HEK293 (cell line): ENCODE measurements at regions not wholly inside any gene's neighbourhood (a gene's known extent, or its start where the extent isn't known, plus 50 kb on each side); places are given as distances from the start of the nearest gene placed in this dataset.
A peak's percentile ranks its signal among the peaks of the same experiment; 100 is the strongest.

Experiments used
- BCL11A ChIP-seq: fragments of 450-650 bp; formaldehyde crosslinking; IDR thresholded peaks from 2 replicates; pipeline ENCODE4 v1.5.1; 2016; ENCODE audit warnings: low read depth, missing biosample characterization, missing genetic modification characterization
- EGR2 ChIP-seq: fragments of 450-650 bp; formaldehyde crosslinking; IDR thresholded peaks from 2 replicates; pipeline ENCODE4 v1.5.1; 2016; ENCODE audit warnings: low read depth, missing biosample characterization, missing genetic modification characterization
- FEZF1 ChIP-seq: fragments of 450-650 bp; formaldehyde crosslinking; IDR thresholded peaks from 2 replicates; pipeline ENCODE4 v1.5.1; 2016; ENCODE audit warnings: missing biosample characterization, missing genetic modification characterization
- GLI2 ChIP-seq: fragments of 450-650 bp; formaldehyde crosslinking; IDR thresholded peaks from 2 replicates; pipeline ENCODE4; 2017; ENCODE audit warnings: missing biosample characterization, missing genetic modification characterization, low read depth, borderline replicate concordance
- HOXA7 ChIP-seq: sonication (generic); formaldehyde crosslinking; IDR thresholded peaks from 2 replicates; pipeline ENCODE4 v1.8.1; 2022; ENCODE audit warnings: missing genetic modification reagents, borderline replicate concordance
- KLF10 ChIP-seq: fragments of 450-650 bp; IDR thresholded peaks from 2 replicates; pipeline ENCODE4 v1.5.1; 2018; ENCODE audit warnings: missing biosample characterization, mild to moderate bottlenecking, missing genetic modification characterization
- KLF8 ChIP-seq: fragments of 450-650 bp; formaldehyde crosslinking; IDR thresholded peaks from 2 replicates; pipeline ENCODE4 v1.5.1; 2016; ENCODE audit warnings: missing biosample characterization, missing genetic modification characterization
- OVOL3 ChIP-seq: fragments of 450-650 bp; formaldehyde crosslinking; IDR thresholded peaks from 2 replicates; pipeline ENCODE4 v1.5.1; 2016; ENCODE audit warnings: missing biosample characterization, missing genetic modification characterization
- SALL2 ChIP-seq: fragments of 450-650 bp; formaldehyde crosslinking; IDR thresholded peaks from 2 replicates; pipeline ENCODE4 v1.5.0; 2017; ENCODE audit warnings: missing biosample characterization, mild to moderate bottlenecking, missing genetic modification characterization, borderline replicate concordance
- TCF7L2 ChIP-seq: IDR thresholded peaks from 2 replicates; pipeline ENCODE4 v1.6.1; 2011; ENCODE audit warnings: low read depth, mild to moderate bottlenecking, inconsistent platforms, low read length, moderate library complexity, borderline replicate concordance
- YY1 ChIP-seq: fragments of 450-650 bp; formaldehyde crosslinking; IDR thresholded peaks from 2 replicates; pipeline ENCODE4 v1.5.1; 2018; ENCODE audit warnings: missing biosample characterization, missing genetic modification characterization
- ZBTB48 ChIP-seq: fragments of 450-650 bp; formaldehyde crosslinking; IDR thresholded peaks from 2 replicates; pipeline ENCODE4 v1.5.1; 2016; ENCODE audit warnings: missing biosample characterization, missing genetic modification characterization
- ZBTB7A ChIP-seq: fragments of 450-650 bp; formaldehyde crosslinking; IDR thresholded peaks from 2 replicates; pipeline ENCODE4 v1.5.1; 2016; ENCODE audit warnings: low read depth, missing biosample characterization, missing genetic modification characterization
- ZFP3 ChIP-seq: fragments of 450-650 bp; formaldehyde crosslinking; IDR thresholded peaks from 2 replicates; pipeline ENCODE4 v1.5.1; 2016; ENCODE audit warnings: low read depth, missing biosample characterization, missing genetic modification characterization
- ZIC2 ChIP-seq: fragments of 450-650 bp; formaldehyde crosslinking; IDR thresholded peaks from 2 replicates; pipeline ENCODE4 v1.5.1; 2016; ENCODE audit warnings: missing biosample characterization, missing genetic modification characterization
- ZNF112 ChIP-seq: fragments of 450-650 bp; formaldehyde crosslinking; IDR thresholded peaks from 2 replicates; pipeline ENCODE4 v1.5.0; 2017; ENCODE audit warnings: missing biosample characterization, missing genetic modification characterization
- ZNF133 ChIP-seq: fragments of 450-650 bp; formaldehyde crosslinking; IDR thresholded peaks from 2 replicates; pipeline ENCODE4 v1.5.1; 2016; ENCODE audit warnings: missing biosample characterization, missing genetic modification characterization
- ZNF146 ChIP-seq: fragments of 450-650 bp; formaldehyde crosslinking; IDR thresholded peaks from 2 replicates; pipeline ENCODE4 v1.5.1; 2016; ENCODE audit warnings: missing biosample characterization, missing genetic modification characterization
- ZNF324 ChIP-seq: fragments of 450-650 bp; formaldehyde crosslinking; IDR thresholded peaks from 2 replicates; pipeline ENCODE4 v1.5.1; 2016; ENCODE audit warnings: missing biosample characterization, missing genetic modification characterization
- ZNF366 ChIP-seq: fragments of 450-650 bp; formaldehyde crosslinking; conservative IDR thresholded peaks from 2 replicates; pipeline ENCODE4 v1.5.1; 2016; ENCODE audit warnings: missing biosample characterization, missing genetic modification characterization
- ZNF623 ChIP-seq: fragments of 450-650 bp; formaldehyde crosslinking; IDR thresholded peaks from 2 replicates; pipeline ENCODE4 v1.5.1; 2016; ENCODE audit warnings: missing biosample characterization, missing genetic modification characterization
- ZNF629 ChIP-seq: fragments of 450-650 bp; formaldehyde crosslinking; IDR thresholded peaks from 2 replicates; pipeline ENCODE4 v1.5.1; 2017; ENCODE audit warnings: missing biosample characterization, missing genetic modification characterization
- ZNF843 ChIP-seq: fragments of 450-650 bp; formaldehyde crosslinking; IDR thresholded peaks from 2 replicates; pipeline ENCODE4 v1.5.1; 2016; ENCODE audit warnings: missing biosample characterization, missing genetic modification characterization
- TF ChIP-seq, protein P1 (sequence below): fragments of 450-650 bp; formaldehyde crosslinking; IDR thresholded peaks from 2 replicates; pipeline ENCODE4 v1.5.1; 2016; ENCODE audit warnings: missing biosample characterization, missing genetic modification characterization
- TF ChIP-seq, protein P2 (sequence below): fragments of 450-650 bp; formaldehyde crosslinking; IDR thresholded peaks from 2 replicates; pipeline ENCODE4 v1.5.1; 2016; ENCODE audit warnings: missing biosample characterization, missing genetic modification characterization
- TF ChIP-seq, protein P3 (sequence below): fragments of 450-650 bp; formaldehyde crosslinking; IDR thresholded peaks from 2 replicates; pipeline ENCODE4 v1.5.1; 2016; ENCODE audit warnings: missing biosample characterization, missing genetic modification characterization
- TF ChIP-seq, protein P4 (sequence below): fragments of 450-650 bp; formaldehyde crosslinking; IDR thresholded peaks from 2 replicates; pipeline ENCODE4 v1.5.1; 2016; ENCODE audit warnings: missing biosample characterization, missing genetic modification characterization
- TF ChIP-seq, protein P5 (sequence below): fragments of 450-650 bp; formaldehyde crosslinking; IDR thresholded peaks from 2 replicates; pipeline ENCODE4 v1.5.1; 2017; ENCODE audit warnings: missing biosample characterization, mild to moderate bottlenecking, missing genetic modification characterization, moderate library complexity
- TF ChIP-seq, protein P6 (sequence below): fragments of 450-650 bp; formaldehyde crosslinking; IDR thresholded peaks from 2 replicates; pipeline ENCODE4 v1.5.1; 2016; ENCODE audit warnings: missing biosample characterization, missing genetic modification characterization

DNA sequence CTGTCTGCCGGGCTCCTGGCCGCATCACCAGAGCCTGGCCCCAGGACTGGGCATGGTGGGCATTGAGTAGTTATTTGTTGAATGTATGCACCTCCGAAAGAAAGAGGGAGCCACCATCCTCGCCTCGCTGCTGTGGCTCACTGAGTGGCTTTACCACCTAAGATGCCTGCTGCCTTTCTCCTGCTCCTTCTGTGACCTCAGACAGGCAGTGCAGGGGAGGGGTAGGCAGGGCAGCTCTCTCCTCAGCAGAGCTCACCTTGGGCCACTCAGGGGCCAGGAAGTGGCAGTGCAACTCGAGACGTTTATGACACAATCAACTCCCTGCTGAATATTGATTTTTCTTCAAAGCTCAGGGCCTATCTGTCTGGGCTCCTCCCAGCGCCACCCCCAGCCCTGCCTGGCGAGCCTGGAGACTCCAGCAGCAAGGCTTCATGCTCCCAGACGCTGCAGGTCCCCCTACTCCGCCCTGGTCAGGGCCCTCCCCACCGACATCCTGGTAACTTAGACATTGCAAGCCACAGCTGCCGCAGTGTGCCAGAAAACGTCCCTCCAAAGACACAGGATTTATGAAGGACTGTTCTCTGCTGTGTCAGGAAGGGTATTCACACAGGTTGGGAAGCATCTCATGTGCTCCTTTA lies 84.3 kb upstream of the DIO3 start (continued):
- TF ChIP-seq, protein P1, sequence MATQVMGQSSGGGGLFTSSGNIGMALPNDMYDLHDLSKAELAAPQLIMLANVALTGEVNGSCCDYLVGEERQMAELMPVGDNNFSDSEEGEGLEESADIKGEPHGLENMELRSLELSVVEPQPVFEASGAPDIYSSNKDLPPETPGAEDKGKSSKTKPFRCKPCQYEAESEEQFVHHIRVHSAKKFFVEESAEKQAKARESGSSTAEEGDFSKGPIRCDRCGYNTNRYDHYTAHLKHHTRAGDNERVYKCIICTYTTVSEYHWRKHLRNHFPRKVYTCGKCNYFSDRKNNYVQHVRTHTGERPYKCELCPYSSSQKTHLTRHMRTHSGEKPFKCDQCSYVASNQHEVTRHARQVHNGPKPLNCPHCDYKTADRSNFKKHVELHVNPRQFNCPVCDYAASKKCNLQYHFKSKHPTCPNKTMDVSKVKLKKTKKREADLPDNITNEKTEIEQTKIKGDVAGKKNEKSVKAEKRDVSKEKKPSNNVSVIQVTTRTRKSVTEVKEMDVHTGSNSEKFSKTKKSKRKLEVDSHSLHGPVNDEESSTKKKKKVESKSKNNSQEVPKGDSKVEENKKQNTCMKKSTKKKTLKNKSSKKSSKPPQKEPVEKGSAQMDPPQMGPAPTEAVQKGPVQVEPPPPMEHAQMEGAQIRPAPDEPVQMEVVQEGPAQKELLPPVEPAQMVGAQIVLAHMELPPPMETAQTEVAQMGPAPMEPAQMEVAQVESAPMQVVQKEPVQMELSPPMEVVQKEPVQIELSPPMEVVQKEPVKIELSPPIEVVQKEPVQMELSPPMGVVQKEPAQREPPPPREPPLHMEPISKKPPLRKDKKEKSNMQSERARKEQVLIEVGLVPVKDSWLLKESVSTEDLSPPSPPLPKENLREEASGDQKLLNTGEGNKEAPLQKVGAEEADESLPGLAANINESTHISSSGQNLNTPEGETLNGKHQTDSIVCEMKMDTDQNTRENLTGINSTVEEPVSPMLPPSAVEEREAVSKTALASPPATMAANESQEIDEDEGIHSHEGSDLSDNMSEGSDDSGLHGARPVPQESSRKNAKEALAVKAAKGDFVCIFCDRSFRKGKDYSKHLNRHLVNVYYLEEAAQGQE (tag by site-specific recombination) = no peak
- no peak for TF ChIP-seq OVOL3
- no peak for TF ChIP-seq SALL2 (tag by site-specific recombination)
- 0 out of 2 replicates have a peak, but pooled peaks have one; percentile 13 for TF ChIP-seq ZNF366
- TF ChIP-seq, protein P2, sequence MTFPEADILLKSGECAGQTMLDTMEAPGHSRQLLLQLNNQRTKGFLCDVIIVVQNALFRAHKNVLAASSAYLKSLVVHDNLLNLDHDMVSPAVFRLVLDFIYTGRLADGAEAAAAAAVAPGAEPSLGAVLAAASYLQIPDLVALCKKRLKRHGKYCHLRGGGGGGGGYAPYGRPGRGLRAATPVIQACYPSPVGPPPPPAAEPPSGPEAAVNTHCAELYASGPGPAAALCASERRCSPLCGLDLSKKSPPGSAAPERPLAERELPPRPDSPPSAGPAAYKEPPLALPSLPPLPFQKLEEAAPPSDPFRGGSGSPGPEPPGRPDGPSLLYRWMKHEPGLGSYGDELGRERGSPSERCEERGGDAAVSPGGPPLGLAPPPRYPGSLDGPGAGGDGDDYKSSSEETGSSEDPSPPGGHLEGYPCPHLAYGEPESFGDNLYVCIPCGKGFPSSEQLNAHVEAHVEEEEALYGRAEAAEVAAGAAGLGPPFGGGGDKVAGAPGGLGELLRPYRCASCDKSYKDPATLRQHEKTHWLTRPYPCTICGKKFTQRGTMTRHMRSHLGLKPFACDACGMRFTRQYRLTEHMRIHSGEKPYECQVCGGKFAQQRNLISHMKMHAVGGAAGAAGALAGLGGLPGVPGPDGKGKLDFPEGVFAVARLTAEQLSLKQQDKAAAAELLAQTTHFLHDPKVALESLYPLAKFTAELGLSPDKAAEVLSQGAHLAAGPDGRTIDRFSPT (tag by site-specific recombination) = no peak
- TF ChIP-seq ZBTB48 (tag by site-specific recombination) = peak; percentile 88
- TF ChIP-seq ZNF629 = peak; percentile 92
- TF ChIP-seq TCF7L2 = peak; percentile 66; the same call in 1 of the 2 replicates
- no peak for TF ChIP-seq ZBTB7A (tag by site-specific recombination)
- TF ChIP-seq, protein P3, sequence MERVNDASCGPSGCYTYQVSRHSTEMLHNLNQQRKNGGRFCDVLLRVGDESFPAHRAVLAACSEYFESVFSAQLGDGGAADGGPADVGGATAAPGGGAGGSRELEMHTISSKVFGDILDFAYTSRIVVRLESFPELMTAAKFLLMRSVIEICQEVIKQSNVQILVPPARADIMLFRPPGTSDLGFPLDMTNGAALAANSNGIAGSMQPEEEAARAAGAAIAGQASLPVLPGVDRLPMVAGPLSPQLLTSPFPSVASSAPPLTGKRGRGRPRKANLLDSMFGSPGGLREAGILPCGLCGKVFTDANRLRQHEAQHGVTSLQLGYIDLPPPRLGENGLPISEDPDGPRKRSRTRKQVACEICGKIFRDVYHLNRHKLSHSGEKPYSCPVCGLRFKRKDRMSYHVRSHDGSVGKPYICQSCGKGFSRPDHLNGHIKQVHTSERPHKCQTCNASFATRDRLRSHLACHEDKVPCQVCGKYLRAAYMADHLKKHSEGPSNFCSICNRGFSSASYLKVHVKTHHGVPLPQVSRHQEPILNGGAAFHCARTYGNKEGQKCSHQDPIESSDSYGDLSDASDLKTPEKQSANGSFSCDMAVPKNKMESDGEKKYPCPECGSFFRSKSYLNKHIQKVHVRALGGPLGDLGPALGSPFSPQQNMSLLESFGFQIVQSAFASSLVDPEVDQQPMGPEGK (tag by site-specific recombination) = peak; percentile 90
- no peak for TF ChIP-seq GLI2 (tag by site-specific recombination)
- TF ChIP-seq ZNF843 = 0 out of 2 replicates have a peak, but pooled peaks have one; percentile 20
- no peak for TF ChIP-seq KLF10
- TF ChIP-seq HOXA7 (CRISPR knock-in tag) = no peak
- TF ChIP-seq ZNF112 (tag by site-specific recombination) = no peak
- TF ChIP-seq KLF8 (tag by site-specific recombination) = peak; percentile 32; the same call in 1 of the 2 replicates
- TF ChIP-seq YY1 (tag by site-specific recombination) = no peak
- TF ChIP-seq ZNF146 (tag by site-specific recombination) = no peak
- TF ChIP-seq ZNF324 = peak; percentile 76
- TF ChIP-seq ZNF623 (tag by site-specific recombination) = no peak
- TF ChIP-seq ZNF133 (tag by site-specific recombination) = no peak
- TF ChIP-seq, protein P4, sequence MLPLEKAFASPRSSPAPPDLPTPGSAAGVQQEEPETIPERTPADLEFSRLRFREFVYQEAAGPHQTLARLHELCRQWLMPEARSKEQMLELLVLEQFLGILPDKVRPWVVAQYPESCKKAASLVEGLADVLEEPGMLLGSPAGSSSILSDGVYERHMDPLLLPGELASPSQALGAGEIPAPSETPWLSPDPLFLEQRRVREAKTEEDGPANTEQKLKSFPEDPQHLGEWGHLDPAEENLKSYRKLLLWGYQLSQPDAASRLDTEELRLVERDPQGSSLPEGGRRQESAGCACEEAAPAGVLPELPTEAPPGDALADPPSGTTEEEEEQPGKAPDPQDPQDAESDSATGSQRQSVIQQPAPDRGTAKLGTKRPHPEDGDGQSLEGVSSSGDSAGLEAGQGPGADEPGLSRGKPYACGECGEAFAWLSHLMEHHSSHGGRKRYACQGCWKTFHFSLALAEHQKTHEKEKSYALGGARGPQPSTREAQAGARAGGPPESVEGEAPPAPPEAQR (tag by site-specific recombination) = no peak
- no peak for TF ChIP-seq BCL11A
- TF ChIP-seq, protein P5, sequence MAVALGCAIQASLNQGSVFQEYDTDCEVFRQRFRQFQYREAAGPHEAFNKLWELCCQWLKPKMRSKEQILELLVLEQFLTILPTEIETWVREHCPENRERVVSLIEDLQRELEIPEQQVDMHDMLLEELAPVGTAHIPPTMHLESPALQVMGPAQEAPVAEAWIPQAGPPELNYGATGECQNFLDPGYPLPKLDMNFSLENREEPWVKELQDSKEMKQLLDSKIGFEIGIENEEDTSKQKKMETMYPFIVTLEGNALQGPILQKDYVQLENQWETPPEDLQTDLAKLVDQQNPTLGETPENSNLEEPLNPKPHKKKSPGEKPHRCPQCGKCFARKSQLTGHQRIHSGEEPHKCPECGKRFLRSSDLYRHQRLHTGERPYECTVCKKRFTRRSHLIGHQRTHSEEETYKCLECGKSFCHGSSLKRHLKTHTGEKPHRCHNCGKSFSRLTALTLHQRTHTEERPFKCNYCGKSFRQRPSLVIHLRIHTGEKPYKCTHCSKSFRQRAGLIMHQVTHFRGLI = no peak
- TF ChIP-seq ZFP3 (tag by site-specific recombination) = no peak
- TF ChIP-seq EGR2 (tag by site-specific recombination) = no peak
- TF ChIP-seq ZIC2 (tag by site-specific recombination) = peak; percentile 93
- TF ChIP-seq FEZF1 = peak; percentile 53; the same call in 1 of the 2 replicates
- TF ChIP-seq, protein P6, sequence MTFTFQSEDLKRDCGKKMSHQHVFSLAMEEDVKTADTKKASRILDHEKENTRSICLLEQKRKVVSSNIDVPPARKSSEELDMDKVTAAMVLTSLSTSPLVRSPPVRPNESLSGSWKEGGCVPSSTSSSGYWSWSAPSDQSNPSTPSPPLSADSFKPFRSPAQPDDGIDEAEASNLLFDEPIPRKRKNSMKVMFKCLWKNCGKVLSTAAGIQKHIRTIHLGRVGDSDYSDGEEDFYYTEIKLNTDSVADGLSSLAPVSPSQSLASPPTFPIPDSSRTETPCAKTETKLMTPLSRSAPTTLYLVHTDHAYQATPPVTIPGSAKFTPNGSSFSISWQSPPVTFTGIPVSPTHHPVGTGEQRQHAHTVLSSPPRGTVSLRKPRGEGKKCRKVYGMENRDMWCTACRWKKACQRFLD (tag by site-specific recombination) = no peak
